ENCODE measurements at regions not wholly inside any gene's neighbourhood (a gene's known extent, or its start where the extent isn't known, plus 50 kb on each side); places are given as distances from the start of the nearest gene placed in this dataset.

GRCh38 chr9:135391759-135392158 lies 87.8 kb upstream of the PPP1R26 start:
- no peak overlapping the region for H3K27ac ChIP-seq
- H3K4me3 ChIP-seq, result no peak overlapping the region
- no peak for TF ChIP-seq CTCF (IDR thresholded peaks at IDR 0.05)
- no peak for DNase-seq (ENCODE audit: low spot score)

GRCh38 chr9:135392511-135392910 lies 87.1 kb upstream of the PPP1R26 start:
- no peak overlapping the region for H3K4me3 ChIP-seq
- H3K27ac ChIP-seq, result no peak overlapping the region
- TF ChIP-seq CTCF (IDR thresholded peaks at IDR 0.05), result no peak
- no peak for DNase-seq (ENCODE audit: low spot score)

- no peak overlapping the region for H3K27ac ChIP-seq
These were observed 85.5 kb upstream of the PPP1R26 start for GRCh38 chr9:135394131-135394530.

GRCh38 chr9:135394699-135395645 lies 84.6 kb upstream of the PPP1R26 start:
- Histone ChIP-seq H3K4me3 (no peak overlapping the region), H3K27ac (no peak overlapping the region)
- no peak for TF ChIP-seq CTCF (IDR thresholded peaks at IDR 0.05)
- DNase-seq (ENCODE audit: low spot score), result no peak

More at GRCh38 chr9:135394131-135394530, 85.5 kb upstream of the PPP1R26 start:
- no peak for TF ChIP-seq CTCF (IDR thresholded peaks at IDR 0.05)
- no peak for DNase-seq (ENCODE audit: low spot score)
- H3K4me3 ChIP-seq, result no peak overlapping the region

GRCh38 chr9:135397142-135397541 lies 82.4 kb upstream of the PPP1R26 start:
- Histone ChIP-seq H3K27ac (no peak overlapping the region), H3K4me3 (no peak overlapping the region)
- TF ChIP-seq CTCF (IDR thresholded peaks at IDR 0.05), result no peak
- DNase-seq (ENCODE audit: low spot score), result no peak

GRCh38 chr9:135399000-135399649 lies 80.5 kb upstream of the PPP1R26 start:
- DNase-seq (ENCODE audit: low spot score), result no peak
- no peak overlapping the region for H3K27ac ChIP-seq
- H3K4me3 ChIP-seq, result no peak overlapping the region
- no peak for TF ChIP-seq CTCF (IDR thresholded peaks at IDR 0.05)

All from coronary artery (tissue), 2 donors.